Testis (tissue), 2 donors: ENCODE measurements at regions not wholly inside any gene's neighbourhood (a gene's known extent, or its start where the extent isn't known, plus 50 kb on each side); places are given as distances from the start of the nearest gene placed in this dataset.

Experiments used
- CTCF ChIP-seq, 3 experiments: fragments of 450-650 bp in 2 of 3; fragments of 200-600 bp in 1 of 3; sonication (generic) in 1 of 3; IDR thresholded peaks; one replicate each; pipeline ENCODE4 v1.5.1; 2016 to 2019; ENCODE audit warnings: antibody characterized with exemption in 3 of 3, mild to moderate bottlenecking in 2 of 3, moderate library complexity in 1 of 3
- POLR2A ChIP-seq: fragments of 450-650 bp; IDR thresholded peaks from one replicate; pipeline ENCODE4 v1.6.1; 2017; ENCODE audit warnings: antibody characterized with exemption, mild to moderate bottlenecking, moderate library complexity

- TF ChIP-seq POLR2A, result no peak
- TF ChIP-seq CTCF (IDR thresholded peaks at IDR 0.05), result no peak
Observed at GRCh38 chr7:80999771-81000170, 80.9 kb upstream of the SEMA3C start.
